SK-N-SH (cell line): ENCODE measurements at regions not wholly inside any gene's neighbourhood (a gene's known extent, or its start where the extent isn't known, plus 50 kb on each side); places are given as distances from the start of the nearest gene placed in this dataset.

Source experiments
- CTCF ChIP-seq: fragments of 200-600 bp; sonication (generic); IDR thresholded peaks from 2 replicates; pipeline ENCODE4 v1.6.1; 2017; ENCODE audit warnings: antibody characterized with exemption, mild to moderate bottlenecking, moderate library complexity
- GABPA ChIP-seq: IDR thresholded peaks from 2 replicates; pipeline ENCODE4 v1.4.0; 2012; ENCODE audit warnings: low read depth, mild to moderate bottlenecking

GRCh38 chr5:51039424-51040329 is 343.6 kb upstream of the ISL1 start:
- TF ChIP-seq GABPA (no peak), CTCF (no peak)
